Chondrocyte (in vitro differentiated cells): ENCODE measurements at regions not wholly inside any gene's neighbourhood (a gene's known extent, or its start where the extent isn't known, plus 50 kb on each side); places are given as distances from the start of the nearest gene placed in this dataset.

Experiments
- DNase-seq: peaks from one replicate; pipeline ENCODE4 v3.0.0; 2021; ENCODE audit warnings: mixed read lengths, low spot score
- H3K27ac Mint-ChIP-seq: one replicate; pipeline ENCODE4 v1.8.0; 2021; ENCODE audit warnings: mild to moderate bottlenecking, moderate library complexity, mixed read lengths; ENCODE audit not compliant: unreplicated experiment
- H3K27me3 Mint-ChIP-seq: 2 replicates; pipeline ENCODE4 v1.8.0; 2021; ENCODE audit warnings: low read depth, mixed read lengths
- H3K36me3 Mint-ChIP-seq: 2 replicates; pipeline ENCODE4 v1.8.0; 2021; ENCODE audit warnings: low read depth, mixed read lengths
- H3K4me1 Mint-ChIP-seq: 2 replicates; pipeline ENCODE4 v1.8.0; 2021; ENCODE audit warnings: low read depth, mild to moderate bottlenecking, mixed read lengths
- H3K4me3 Mint-ChIP-seq: one replicate; pipeline ENCODE4 v1.8.0; 2021; ENCODE audit warnings: mild to moderate bottlenecking, moderate library complexity, mixed read lengths; ENCODE audit not compliant: unreplicated experiment
- H3K9me3 Mint-ChIP-seq: 2 replicates; pipeline ENCODE4 v1.8.0; 2021; ENCODE audit warnings: low read depth, mixed read lengths
- CTCF ChIP-seq: fragments of 200-600 bp; sonication (generic); IDR thresholded peaks from 2 replicates; pipeline ENCODE4 v1.5.0; 2021; ENCODE audit warnings: antibody characterized with exemption, mild to moderate bottlenecking, moderate library complexity

- Mint-ChIP-seq H3K36me3 (no peaks in the 10 kb centered on the region), H3K4me1 (no peaks in the 10 kb centered on the region), H3K9me3 (no peaks in the 10 kb centered on the region), H3K27me3 (peaks cover 16% of the 10 kb centered on the region), H3K4me3 (no peak overlapping the region), H3K27ac (no peak overlapping the region)
- DNase-seq = no peak
- no peak for TF ChIP-seq CTCF
Observed at GRCh38 chr13:108360139-108360538, 90.6 kb downstream of the TNFSF13B start.

- no peak for DNase-seq
- H3K36me3 Mint-ChIP-seq = no peaks in the 10 kb centered on the region
- no peak for TF ChIP-seq CTCF
- H3K9me3 Mint-ChIP-seq = no peaks in the 10 kb centered on the region
- no peak overlapping the region for H3K27ac Mint-ChIP-seq
- peaks cover 15% of the 10 kb centered on the region for H3K27me3 Mint-ChIP-seq
- no peaks in the 10 kb centered on the region for H3K4me1 Mint-ChIP-seq
- H3K4me3 Mint-ChIP-seq = no peak overlapping the region
Observed at GRCh38 chr13:108361769-108362168, 92.3 kb downstream of the TNFSF13B start.

- no peak for DNase-seq
- peaks cover 16% of the 10 kb centered on the region for H3K27me3 Mint-ChIP-seq
- H3K4me3 Mint-ChIP-seq = no peak overlapping the region
- H3K36me3 Mint-ChIP-seq = no peaks in the 10 kb centered on the region
- no peaks in the 10 kb centered on the region for H3K9me3 Mint-ChIP-seq
- H3K4me1 Mint-ChIP-seq = no peaks in the 10 kb centered on the region
- TF ChIP-seq CTCF = no peak
- H3K27ac Mint-ChIP-seq = no peak overlapping the region
Observed at GRCh38 chr13:108363666-108364065, 94.1 kb downstream of the TNFSF13B start.

GRCh38 chr13:108365255-108365654 is 95.7 kb downstream of the TNFSF13B start:
- H3K36me3 Mint-ChIP-seq = no peaks in the 10 kb centered on the region
- no peak for TF ChIP-seq CTCF
- H3K4me3 Mint-ChIP-seq = no peak overlapping the region
- no peaks in the 10 kb centered on the region for H3K4me1 Mint-ChIP-seq
- no peaks in the 10 kb centered on the region for H3K9me3 Mint-ChIP-seq
- H3K27me3 Mint-ChIP-seq = peaks cover 13% of the 10 kb centered on the region
- no peak overlapping the region for H3K27ac Mint-ChIP-seq
- DNase-seq = no peak

GRCh38 chr13:108368250-108368905 is 98.9 kb downstream of the TNFSF13B start:
- Mint-ChIP-seq H3K4me1 (no peaks in the 10 kb centered on the region), H3K27ac (no peak overlapping the region), H3K36me3 (peaks cover 3% of the 10 kb centered on the region), H3K27me3 (peaks cover 13% of the 10 kb centered on the region), H3K9me3 (peaks cover 8% of the 10 kb centered on the region), H3K4me3 (no peak overlapping the region)
- DNase-seq = no peak
- TF ChIP-seq CTCF = no peak
